GM06990 (cell line): ENCODE measurements at regions not wholly inside any gene's neighbourhood (a gene's known extent, or its start where the extent isn't known, plus 50 kb on each side); places are given as distances from the start of the nearest gene placed in this dataset.

Experiments
- DNase-seq: peaks from one replicate; pipeline ENCODE4 v3.0.0-alpha.2; 2011; ENCODE audit not compliant: insufficient read length; ENCODE audit errors: extremely low read depth
- H3K27me3 ChIP-seq: replicated peaks from 2 replicates; pipeline ENCODE4 v1.6.0; 2011; ENCODE audit warnings: low read length; ENCODE audit not compliant: control insufficient read depth, insufficient read depth
- H3K36me3 ChIP-seq: 2 replicates; pipeline ENCODE4 v1.5.1; 2011; ENCODE audit warnings: low read length; ENCODE audit not compliant: control insufficient read depth, insufficient read depth
- H3K4me3 ChIP-seq: replicated peaks from 2 replicates; pipeline ENCODE4 v1.5.1; 2011; ENCODE audit warnings: low read depth, mild to moderate bottlenecking, control low read depth, low read length
- CTCF ChIP-seq: IDR thresholded peaks from 2 replicates; pipeline ENCODE4 v1.5.1; 2011; ENCODE audit warnings: low read length, control low read depth, mild to moderate bottlenecking, inconsistent platforms; ENCODE audit not compliant: insufficient read depth, poor library complexity, severe bottlenecking

GRCh38 chr4:171461191-171461590, 352.0 kb upstream of the GALNTL6 start:
- Histone ChIP-seq H3K36me3 (no peaks in the 10 kb centered on the region), H3K4me3 (no peak overlapping the region), H3K27me3 (no peaks in the 10 kb centered on the region)
- DNase-seq: no peak
- TF ChIP-seq CTCF: no peak

- Histone ChIP-seq H3K36me3 (no peaks in the 10 kb centered on the region), H3K27me3 (no peaks in the 10 kb centered on the region), H3K4me3 (no peak overlapping the region)
- DNase-seq: no peak
- TF ChIP-seq CTCF: no peak
Observed at GRCh38 chr4:171448919-171449481, 364.2 kb upstream of the GALNTL6 start.

GRCh38 chr4:171448358-171448757, 364.8 kb upstream of the GALNTL6 start:
- no peak overlapping the region for H3K4me3 ChIP-seq
- DNase-seq: no peak
- no peaks in the 10 kb centered on the region for H3K27me3 ChIP-seq
- H3K36me3 ChIP-seq: no peaks in the 10 kb centered on the region
- no peak for TF ChIP-seq CTCF

- Histone ChIP-seq H3K36me3 (no peaks in the 10 kb centered on the region), H3K27me3 (no peaks in the 10 kb centered on the region), H3K4me3 (no peak overlapping the region)
- DNase-seq: no peak
- TF ChIP-seq CTCF: no peak
Observed at GRCh38 chr4:171441300-171441941, 371.8 kb upstream of the GALNTL6 start.

- Histone ChIP-seq H3K36me3 (no peaks in the 10 kb centered on the region), H3K4me3 (no peak overlapping the region), H3K27me3 (no peaks in the 10 kb centered on the region)
- no peak for DNase-seq
- no peak for TF ChIP-seq CTCF
Observed at GRCh38 chr4:171433674-171434073, 379.5 kb upstream of the GALNTL6 start.

GRCh38 chr4:171432536-171432935, 380.7 kb upstream of the GALNTL6 start:
- no peak for TF ChIP-seq CTCF
- Histone ChIP-seq H3K4me3 (no peak overlapping the region), H3K36me3 (no peaks in the 10 kb centered on the region), H3K27me3 (no peaks in the 10 kb centered on the region)
- no peak for DNase-seq
